NCI-H446 treated with DMSO at 0.1 percent for 48 hours (cell line): ENCODE measurements at regions not wholly inside any gene's neighbourhood (a gene's known extent, or its start where the extent isn't known, plus 50 kb on each side); places are given as distances from the start of the nearest gene placed in this dataset.

Experiments used
- DNase-seq: peaks from one replicate; lab custom pipeline; 2025; lab: John Stamatoyannopoulos, UW

DNA sequence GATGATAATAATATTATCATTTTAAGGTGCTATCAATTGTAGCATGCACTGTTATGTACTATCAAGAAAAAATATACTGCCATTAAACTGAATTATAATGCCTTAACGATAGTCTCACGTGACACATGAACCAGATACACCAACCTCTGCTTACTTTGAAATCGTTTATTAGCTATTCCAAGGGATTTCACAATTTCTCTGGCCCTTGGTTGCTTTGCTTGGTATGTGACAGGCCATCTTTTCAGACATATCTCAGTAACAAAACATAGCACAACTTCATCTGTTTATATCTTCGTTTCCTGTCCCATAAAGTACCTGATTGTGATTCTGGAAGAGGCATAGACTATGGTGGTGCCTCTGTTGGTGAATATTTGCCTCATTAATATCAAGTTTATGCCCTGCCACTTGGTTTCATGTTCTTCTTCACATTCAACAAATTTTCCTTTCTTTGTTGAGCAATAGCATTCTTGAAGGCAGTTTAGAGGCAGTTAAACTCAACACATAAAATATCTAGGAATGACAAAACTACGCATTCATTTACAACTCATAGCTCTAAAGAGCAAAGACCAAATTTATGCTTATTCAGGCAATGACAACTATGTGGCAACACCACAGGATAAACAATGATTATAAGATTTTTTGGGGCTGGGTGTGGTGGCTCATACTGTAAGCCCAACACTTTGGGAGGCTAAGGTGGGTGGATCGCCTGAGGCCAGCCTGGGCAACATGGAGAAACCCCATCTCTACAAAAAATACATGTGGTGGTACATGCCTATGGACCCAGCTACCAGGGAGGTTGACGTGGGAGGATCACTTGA lies 84.3 kb downstream of the MCFD2 start:
- no peak for DNase-seq

DNA sequence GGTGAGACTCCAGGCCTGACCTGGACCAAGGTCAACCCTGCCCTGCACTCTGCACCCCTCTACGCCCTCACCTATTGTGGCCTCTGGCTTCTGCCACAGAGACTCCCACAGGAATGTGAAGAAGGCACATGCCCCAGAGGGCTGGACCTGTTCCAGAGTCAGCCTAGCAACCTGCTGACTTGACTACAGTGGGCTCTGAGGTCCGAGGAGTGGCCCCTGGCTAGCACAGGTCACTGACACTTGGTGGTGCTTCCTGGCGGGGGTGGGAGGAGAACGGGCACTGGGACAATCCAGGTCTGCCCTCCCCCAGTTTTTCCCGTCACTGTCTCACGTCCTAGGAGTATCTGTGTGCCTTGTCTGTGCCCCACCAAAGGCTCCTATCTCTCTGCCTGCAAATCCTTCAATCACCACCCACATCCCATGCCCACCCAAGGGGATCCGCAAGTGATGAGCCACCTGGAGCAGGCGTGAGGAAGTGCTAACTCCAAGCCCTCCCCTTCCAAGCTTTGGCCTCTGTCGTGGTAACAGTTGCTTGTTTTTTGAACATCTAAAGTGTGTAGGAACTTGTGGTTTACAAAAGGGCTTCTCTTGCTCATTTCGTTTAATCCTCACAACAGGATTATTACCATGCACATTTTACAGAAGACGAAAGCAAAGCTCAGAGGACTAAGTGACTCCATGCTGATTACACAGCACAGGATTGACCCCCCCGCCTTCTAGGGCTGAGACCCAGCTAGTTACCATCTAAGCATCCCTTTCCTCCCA lies 86.2 kb downstream of the MCFD2 start:
- DNase-seq: no peak

DNA sequence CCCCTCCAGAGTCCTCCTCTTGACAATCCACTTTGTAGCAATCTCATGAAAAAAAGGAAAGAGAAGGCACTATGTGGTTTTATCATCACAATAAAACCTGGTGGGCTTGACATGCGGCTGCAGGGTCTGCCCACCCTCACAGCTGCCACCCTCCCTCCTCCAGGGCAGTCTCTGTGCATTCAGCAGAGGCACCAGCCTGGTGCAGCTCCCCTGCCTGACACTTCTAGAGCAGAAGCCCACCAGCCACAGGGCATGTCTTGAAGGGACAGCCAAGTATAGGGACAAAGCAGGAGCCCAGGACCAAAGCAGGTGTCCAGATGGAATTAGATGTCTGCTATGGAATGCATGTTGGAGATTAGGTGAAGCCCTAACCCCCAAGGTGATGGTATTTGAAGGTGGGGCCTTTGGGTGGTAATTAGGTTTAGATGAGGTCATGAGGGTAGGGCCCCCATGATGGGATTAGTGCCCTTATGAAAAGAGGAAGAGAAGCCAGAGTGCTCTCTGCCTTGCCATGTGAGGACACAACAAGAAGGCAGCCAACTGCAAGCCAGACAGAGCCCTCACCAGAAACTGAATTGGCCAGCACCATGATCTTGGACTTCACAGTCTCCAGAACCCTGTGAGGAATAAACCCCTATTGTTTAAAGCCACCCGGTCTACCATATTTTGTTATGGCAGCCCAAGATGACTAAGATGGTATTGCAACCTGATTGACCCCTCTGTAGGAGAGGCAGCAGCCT lies 86.9 kb downstream of the MCFD2 start:
- DNase-seq: no peak

- no peak for DNase-seq
Measured at GRCh38 chr2:46828135-46828438, 87.5 kb downstream of the MCFD2 start.

GRCh38 chr2:46827274-46828134 lies 88.1 kb downstream of the MCFD2 start:
- no peak for DNase-seq

GRCh38 chr2:46826569-46827245 lies 88.9 kb downstream of the MCFD2 start:
- no peak for DNase-seq

DNA sequence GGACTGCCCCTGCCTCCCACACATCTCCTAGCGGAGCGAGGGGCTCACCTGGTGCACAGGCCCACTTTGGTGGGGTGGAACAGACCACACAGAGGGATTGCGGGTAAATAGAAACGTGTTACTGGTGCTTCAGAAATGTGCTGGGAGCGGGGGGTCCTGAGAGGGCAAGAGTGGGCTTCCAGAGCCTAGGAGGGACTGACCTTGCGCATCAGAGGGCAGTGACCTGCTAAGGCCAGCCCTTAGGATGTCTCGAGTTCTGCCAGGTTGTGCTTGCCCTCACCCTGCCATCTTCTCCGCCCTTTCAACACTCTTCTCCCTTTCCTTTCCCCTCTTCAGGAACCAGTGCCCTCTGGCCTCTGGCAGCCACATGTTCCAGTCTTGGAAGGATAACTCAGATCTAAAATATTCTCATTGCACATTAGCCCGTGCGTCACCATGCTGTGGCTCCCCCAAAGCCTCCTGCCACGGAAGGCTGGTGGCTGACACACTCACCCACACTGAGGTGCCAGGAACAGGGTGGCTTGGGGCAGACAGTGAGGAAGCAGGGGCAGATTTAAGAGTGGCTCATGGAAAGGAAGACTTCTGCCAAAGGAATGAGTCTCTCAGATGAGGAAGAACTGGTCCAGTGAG lies 89.6 kb downstream of the MCFD2 start:
- DNase-seq: no peak

- DNase-seq: no peak
Measured at GRCh38 chr2:46825231-46825938, 90.2 kb downstream of the MCFD2 start.

GRCh38 chr2:46824611-46825010 lies 91.0 kb downstream of the MCFD2 start:
- no peak for DNase-seq

DNA sequence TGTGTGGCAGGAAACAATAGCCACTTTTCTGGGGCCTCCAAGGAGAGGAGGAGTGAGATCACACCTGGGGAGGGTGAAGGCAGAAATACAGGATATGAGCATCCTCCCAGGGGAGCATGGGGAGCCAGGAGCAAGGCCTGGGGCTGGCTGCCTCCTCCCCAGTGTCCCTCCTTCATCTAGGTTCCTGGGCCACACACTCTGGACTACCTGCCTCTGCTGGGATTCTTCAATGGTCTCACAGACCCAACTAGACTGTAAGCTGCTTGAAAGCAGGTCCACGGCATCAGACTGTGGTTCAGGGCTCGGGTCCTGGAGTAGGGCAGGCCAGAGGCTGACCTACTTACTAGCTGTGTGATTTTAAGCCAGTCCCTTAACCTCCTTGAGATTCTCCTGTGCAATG lies 94.0 kb downstream of the MCFD2 start:
- no peak for DNase-seq

GRCh38 chr2:46818819-46819218 lies 96.8 kb downstream of the MCFD2 start:
- DNase-seq: no peak

DNA sequence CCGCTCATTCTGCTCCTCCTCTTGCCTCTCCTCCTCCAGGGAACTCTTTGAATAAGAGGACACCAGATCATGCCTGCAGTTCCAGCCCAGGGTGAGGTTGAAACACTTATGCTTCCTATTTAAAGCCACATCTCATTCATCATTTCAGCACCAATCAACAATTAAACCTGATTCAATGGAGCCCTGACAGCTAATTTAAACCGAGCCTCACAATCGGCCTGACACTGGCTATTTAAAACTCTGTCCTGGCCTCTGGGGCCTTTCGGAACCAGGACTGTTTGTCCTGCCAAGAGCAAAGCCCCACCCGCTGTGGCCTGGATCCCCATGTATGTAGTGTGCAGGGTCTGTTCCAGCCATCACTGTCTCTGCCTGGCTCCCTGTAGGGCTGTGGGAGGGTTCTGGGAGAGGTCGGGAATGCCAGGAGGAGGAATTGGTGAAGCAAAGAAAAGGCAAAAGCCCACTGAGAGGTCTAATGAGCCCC lies 97.4 kb downstream of the MCFD2 start:
- DNase-seq: no peak

DNA sequence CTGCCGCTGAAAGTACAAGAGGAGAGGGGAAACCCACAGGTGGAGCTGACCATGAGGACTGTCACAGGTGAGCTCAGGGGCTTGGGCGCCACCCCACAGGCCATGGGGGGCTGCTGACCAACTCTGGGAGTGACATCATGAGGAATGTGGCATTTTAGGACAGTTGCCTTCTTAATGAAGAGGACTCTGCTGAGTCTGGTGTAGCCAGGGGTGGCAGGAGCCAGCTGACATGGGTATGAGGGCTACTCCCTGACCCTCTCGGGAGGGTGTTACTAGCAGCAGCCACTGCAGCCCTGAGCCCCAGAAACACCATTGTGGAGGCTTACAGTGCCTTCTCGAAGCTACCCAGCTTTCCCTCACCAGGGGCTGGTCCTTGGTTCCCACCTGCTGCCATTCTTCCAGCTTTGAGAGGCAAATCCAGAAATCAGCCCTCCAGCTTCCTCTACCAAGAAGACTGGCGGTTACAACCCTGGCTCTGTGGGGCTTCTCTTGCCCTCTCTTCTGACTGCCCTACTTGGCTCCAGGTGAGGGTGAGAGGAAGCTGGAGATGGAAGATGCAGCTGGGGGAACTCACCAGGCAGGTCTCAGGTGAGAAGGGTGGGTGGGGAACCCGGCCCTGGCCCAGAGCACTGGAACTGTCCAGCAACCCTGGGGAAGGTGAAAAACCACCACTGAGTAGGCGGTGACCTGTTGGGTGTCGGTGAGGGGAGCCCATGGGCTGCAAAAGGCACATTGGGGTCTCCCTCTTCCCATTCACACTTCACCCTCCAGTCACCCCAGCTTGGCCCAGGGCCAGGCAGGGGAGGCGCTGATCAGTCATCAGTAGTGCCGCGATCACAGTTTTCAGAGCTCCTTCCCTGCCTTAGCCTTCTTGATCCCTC lies 98.5 kb downstream of the MCFD2 start:
- no peak for DNase-seq

- DNase-seq: no peak
Measured at GRCh38 chr2:46816151-46816845, 99.3 kb downstream of the MCFD2 start.

GRCh38 chr2:46815121-46815802 lies 100.3 kb downstream of the MCFD2 start:
- no peak for DNase-seq

DNA sequence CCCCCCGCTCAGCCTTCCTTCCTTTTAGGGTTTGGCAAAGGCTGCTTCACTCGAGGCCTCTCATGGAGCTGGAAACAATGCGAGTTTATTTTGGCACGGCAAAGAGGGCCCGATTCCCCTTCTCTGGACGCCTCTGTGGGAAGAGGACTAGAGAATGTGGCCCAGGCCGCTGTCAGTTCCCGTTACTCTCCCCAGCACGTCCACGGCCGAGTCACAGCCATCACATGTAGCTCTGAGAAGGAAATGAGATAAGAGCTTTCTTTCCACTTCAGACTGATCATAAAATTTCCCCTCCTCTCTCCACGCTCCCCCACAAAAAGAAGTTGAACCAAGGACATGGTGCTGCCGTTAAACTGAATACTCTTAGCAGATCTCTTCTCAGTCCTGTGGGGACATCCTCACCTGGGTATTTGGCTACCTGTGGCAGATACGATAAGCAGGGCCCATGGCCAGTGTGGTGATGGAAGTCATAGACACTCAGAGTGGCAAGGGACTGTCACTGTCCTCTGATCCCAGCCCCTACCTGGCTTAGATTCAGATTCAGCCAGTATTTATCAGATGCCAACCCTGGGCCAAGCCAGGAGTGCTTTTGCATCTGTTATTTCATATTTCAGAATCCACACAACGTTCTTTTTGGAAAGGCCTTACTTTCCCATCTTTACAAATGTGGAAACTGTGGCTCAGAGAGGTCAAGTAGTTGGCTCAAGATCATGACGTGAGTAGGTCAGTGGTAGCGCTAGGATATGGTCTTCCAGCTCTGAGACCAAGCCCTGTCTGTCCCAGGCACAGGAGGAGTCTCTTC lies 101.2 kb downstream of the MCFD2 start:
- DNase-seq: no peak

DNA sequence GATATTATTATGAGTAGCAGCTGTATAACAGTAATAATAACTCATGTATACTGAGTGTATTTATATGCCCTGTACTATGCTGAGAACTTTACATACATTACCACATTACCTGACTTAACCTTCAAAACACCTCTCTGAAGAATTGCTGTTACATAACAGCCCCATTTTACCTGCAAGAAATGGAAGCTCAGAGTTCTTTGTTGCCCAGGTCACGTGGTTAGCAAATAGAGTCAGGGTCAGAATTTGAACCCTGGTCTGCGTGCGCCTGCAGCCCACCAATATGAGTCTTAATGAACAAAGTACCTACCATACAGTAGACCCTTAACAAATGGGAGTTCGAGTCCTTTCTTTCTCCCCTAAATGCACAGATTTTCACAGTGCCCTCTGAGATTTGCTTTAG lies 101.9 kb downstream of the MCFD2 start:
- DNase-seq: no peak
